Activated CD4-positive, alpha-beta T cell treated with anti-CD3 and anti-CD28 coated beads, Interleukin-10, Interleukin-2, amounts not matched to agents 100 ng/mL and 50 ng/mL, durations not matched to agents 16 hours and 8 hours (primary cell): ENCODE measurements at regions not wholly inside any gene's neighbourhood (a gene's known extent, or its start where the extent isn't known, plus 50 kb on each side); places are given as distances from the start of the nearest gene placed in this dataset.

Experiments
- DNase-seq: peaks from one replicate; pipeline ENCODE4 v3.0.0-alpha.2; 2020

- DNase-seq: no peak
Measured at GRCh38 chr2:240287496-240288086, 147.1 kb upstream of the OTOS start.

- DNase-seq: no peak
Measured at GRCh38 chr2:240288087-240288521, 147.4 kb upstream of the GPC1 start.

- no peak for DNase-seq
Measured at GRCh38 chr2:240289701-240290431, 145.6 kb upstream of the GPC1 start.

- no peak for DNase-seq
Measured at GRCh38 chr2:240290432-240291336, 144.8 kb upstream of the GPC1 start.

GRCh38 chr2:240291337-240292034 lies 144.0 kb upstream of the GPC1 start:
- DNase-seq: no peak

GRCh38 chr2:240292035-240292574 lies 143.4 kb upstream of the GPC1 start:
- DNase-seq: no peak

- DNase-seq: no peak
Measured at GRCh38 chr2:240292619-240293525, 142.6 kb upstream of the GPC1 start.

- no peak for DNase-seq
Measured at GRCh38 chr2:240293557-240294461, 141.7 kb upstream of the GPC1 start.

GRCh38 chr2:240294514-240294913 lies 140.9 kb upstream of the GPC1 start:
- DNase-seq: no peak

- DNase-seq: no peak
Measured at GRCh38 chr2:240295256-240296103, 140.0 kb upstream of the GPC1 start.

GRCh38 chr2:240296104-240296406 lies 139.4 kb upstream of the GPC1 start:
- no peak for DNase-seq

- no peak for DNase-seq
Measured at GRCh38 chr2:240296476-240297255, 138.8 kb upstream of the GPC1 start.

- DNase-seq: no peak
Measured at GRCh38 chr2:240297256-240298116, 138.0 kb upstream of the GPC1 start.

- no peak for DNase-seq
Measured at GRCh38 chr2:240298117-240298790, 137.2 kb upstream of the GPC1 start.

GRCh38 chr2:240298803-240299709 lies 136.4 kb upstream of the GPC1 start:
- DNase-seq: no peak

- DNase-seq: no peak
Measured at GRCh38 chr2:240299710-240300068, 135.8 kb upstream of the GPC1 start.
